SK-N-SH (cell line): ENCODE measurements at regions not wholly inside any gene's neighbourhood (a gene's known extent, or its start where the extent isn't known, plus 50 kb on each side); places are given as distances from the start of the nearest gene placed in this dataset.
A peak's percentile ranks its signal among the peaks of the same experiment; 100 is the strongest.

Experiments
- CTCF ChIA-PET: fragments of 300-600, 350-600 bp; formaldehyde crosslinking; extraction: SDS; loops from one replicate; lab custom pipeline; 2021; lab: Yijun Ruan, JAX
- POLR2A ChIA-PET: fragments of 350-600 bp; sonication (Branson Sonifier 250); formaldehyde crosslinking; extraction: SDS; loops from one replicate; lab custom pipeline; 2020; ENCODE audit warnings: antibody characterized with exemption, inconsistent platforms; lab: Yijun Ruan, JAX
- DNase-seq: peaks from one replicate; pipeline ENCODE4 v3.0.0; 2012
- H2AFZ ChIP-seq: fragments of 200-600 bp; sonication (generic); 2 replicates; pipeline ENCODE4 v1.8.1; 2016; ENCODE audit warnings: antibody characterized with exemption, mild to moderate bottlenecking, low read depth
- H3F3A ChIP-seq: fragments of 200-600 bp; sonication (generic); replicated peaks from 2 replicates; pipeline ENCODE3; 2016; ENCODE audit warnings: antibody characterized with exemption, mild to moderate bottlenecking; ENCODE audit not compliant: insufficient read depth
- H3K27ac ChIP-seq, 2 experiments: fragments of 200-500 bp in 1 of 2; fragments of 200-600 bp in 1 of 2; sonication (Bioruptor generic) in 1 of 2; sonication (generic), shearing (Covaris generic) in 1 of 2; 2 replicates each; pipeline versions ENCODE4 v1.5.1 to v1.6.1; 2014 to 2016; ENCODE audit warnings: low read depth in 2 of 2, inconsistent platforms in 1 of 2, low read length in 1 of 2, mild to moderate bottlenecking in 1 of 2, mixed read lengths in 1 of 2
- H3K27me3 ChIP-seq: fragments of 200-600 bp; sonication (generic), shearing (Covaris generic); 2 replicates; pipeline ENCODE4 v1.6.1; 2016; ENCODE audit warnings: mixed run types; ENCODE audit not compliant: insufficient read depth
- H3K36me3 ChIP-seq, 2 experiments: fragments of 200-500 bp in 1 of 2; fragments of 200-600 bp in 1 of 2; sonication (Bioruptor generic) in 1 of 2; sonication (generic) in 1 of 2; replicated peaks in 1 of 2; 2 replicates each; pipeline versions ENCODE3 to v1.5.1; 2014 to 2016; ENCODE audit warnings: low read length in 1 of 2, mild to moderate bottlenecking in 1 of 2; ENCODE audit not compliant: insufficient read depth in 2 of 2, control insufficient read depth in 1 of 2
- H3K4me1 ChIP-seq, 2 experiments: fragments of 200-500 bp in 1 of 2; fragments of 200-600 bp in 1 of 2; sonication (Bioruptor generic) in 1 of 2; sonication (generic), shearing (Covaris generic) in 1 of 2; 2 replicates each; pipeline versions ENCODE4 v1.5.1 to v1.6.1; 2014 to 2016; ENCODE audit warnings: low read depth in 1 of 2, low read length in 1 of 2, mixed run types in 1 of 2; ENCODE audit not compliant: insufficient read depth in 2 of 2, control insufficient read depth in 1 of 2
- H3K4me2 ChIP-seq: fragments of 200-600 bp; sonication (generic), shearing (Covaris generic); 2 replicates; pipeline ENCODE4 v1.6.1; 2017; ENCODE audit warnings: mixed run types
- H3K4me3 ChIP-seq, 2 experiments: fragments of 200-500 bp in 1 of 2; fragments of 200-600 bp in 1 of 2; sonication (Bioruptor generic) in 1 of 2; sonication (generic), shearing (Covaris generic) in 1 of 2; 2 replicates each; pipeline versions ENCODE4 v1.5.1 to v1.8.1; 2014 to 2016; ENCODE audit warnings: low read depth in 2 of 2, inconsistent platforms in 1 of 2, low read length in 1 of 2, mild to moderate bottlenecking in 1 of 2, mixed read lengths in 1 of 2, moderate library complexity in 1 of 2
- H3K79me2 ChIP-seq: fragments of 200-600 bp; sonication (generic); 2 replicates; pipeline ENCODE4 v1.8.1; 2017; ENCODE audit warnings: mild to moderate bottlenecking; ENCODE audit not compliant: insufficient read depth
- H3K9ac ChIP-seq: fragments of 200-600 bp; sonication (generic); 2 replicates; pipeline ENCODE4 v1.6.1; 2017; ENCODE audit warnings: mixed run types
- H3K9me2 ChIP-seq: fragments of 200-600 bp; sonication (generic); 2 replicates; pipeline ENCODE4 v1.6.1; 2017; ENCODE audit warnings: mixed run types
- H3K9me3 ChIP-seq: fragments of 200-600 bp; sonication (generic); 2 replicates; pipeline ENCODE4 v1.6.1; 2017; ENCODE audit warnings: mixed run types, mild to moderate bottlenecking, moderate library complexity
- H4K20me1 ChIP-seq: fragments of 200-600 bp; sonication (generic); 2 replicates; pipeline ENCODE4 v1.6.1; 2017; ENCODE audit warnings: mild to moderate bottlenecking, mixed run types; ENCODE audit not compliant: insufficient read depth
- CHD2 ChIP-seq: fragments of 150-350 bp; IDR thresholded peaks from 2 replicates; pipeline ENCODE4 v1.6.1; 2018; ENCODE audit warnings: low read length; ENCODE audit not compliant: partially characterized antibody
- EP300 ChIP-seq, 2 experiments: IDR thresholded peaks; 2 replicates each; pipeline versions ENCODE4 v1.4.0 to v1.6.1; 2012; ENCODE audit warnings: borderline replicate concordance in 1 of 2, low read depth in 1 of 2, low read length in 1 of 2
- EZH2phosphoT487 ChIP-seq: fragments of 200-600 bp; sonication (generic); IDR thresholded peaks from 2 replicates; pipeline ENCODE4 v1.6.1; 2017; ENCODE audit warnings: low read depth, mixed run types, mild to moderate bottlenecking, antibody characterized with exemption, moderate library complexity, borderline replicate concordance
- FOXJ3 ChIP-seq: sonication (generic); formaldehyde crosslinking; IDR thresholded peaks from 2 replicates; pipeline ENCODE4 v1.5.1; 2020; ENCODE audit warnings: mild to moderate bottlenecking, missing genetic modification reagents
- GABPA ChIP-seq: IDR thresholded peaks from 2 replicates; pipeline ENCODE4 v1.4.0; 2012; ENCODE audit warnings: low read depth, mild to moderate bottlenecking
- GATA2 ChIP-seq: sonication (generic); formaldehyde crosslinking; IDR thresholded peaks from 2 replicates; pipeline ENCODE4 v1.5.0; 2020; ENCODE audit warnings: mild to moderate bottlenecking, missing genetic modification reagents
- JUND ChIP-seq: IDR thresholded peaks from 2 replicates; pipeline ENCODE4 v1.4.0; 2012
- MEF2A ChIP-seq: IDR thresholded peaks from 2 replicates; pipeline ENCODE4 v1.4.0; 2012; ENCODE audit warnings: low read depth, borderline replicate concordance
- MXI1 ChIP-seq: IDR thresholded peaks from 2 replicates; pipeline ENCODE4 v1.6.1; 2012; ENCODE audit warnings: mild to moderate bottlenecking, low read depth, low read length, improper control_type of control experiment
- PBX3 ChIP-seq: IDR thresholded peaks from 2 replicates; pipeline ENCODE4; 2012
- RCOR1 ChIP-seq: fragments of 150-350 bp; IDR thresholded peaks from 2 replicates; pipeline ENCODE4 v1.6.1; 2017; ENCODE audit warnings: antibody characterized with exemption, low read length
- SIN3A ChIP-seq: IDR thresholded peaks from 2 replicates; pipeline ENCODE4 v1.6.1; 2012; ENCODE audit warnings: low read depth, mild to moderate bottlenecking, low read length, moderate library complexity, borderline replicate concordance
- TCF12 ChIP-seq: IDR thresholded peaks from 2 replicates; pipeline ENCODE4 v1.4.0; 2012
- TEAD4 ChIP-seq: IDR thresholded peaks from 2 replicates; pipeline ENCODE4 v1.4.0; 2012; ENCODE audit warnings: mild to moderate bottlenecking, borderline replicate concordance; ENCODE audit not compliant: insufficient read depth
- USF1 ChIP-seq: IDR thresholded peaks from 2 replicates; pipeline ENCODE4 v1.4.0; 2012; ENCODE audit warnings: low read depth, borderline replicate concordance
- USF2 ChIP-seq: fragments of 150-350 bp; IDR thresholded peaks from 2 replicates; pipeline ENCODE4 v1.6.1; 2017; ENCODE audit warnings: antibody characterized with exemption, low read length, low read depth, borderline replicate concordance
- WGBS: methylation state at CpG from one replicate; pipeline ENCODE4 v1.1.6; 2017; ENCODE audit warnings: low lambda C conversion rate; 5-methylcytosine and 5-hydroxymethylcytosine counted together
- TF ChIP-seq, protein P1 (sequence below): IDR thresholded peaks from 2 replicates; pipeline ENCODE4 v1.6.1; 2012; ENCODE audit warnings: mild to moderate bottlenecking, low read depth, low read length, moderate library complexity
- TF ChIP-seq, protein P2 (sequence below): IDR thresholded peaks from 2 replicates; pipeline ENCODE4 v1.4.0; 2012; ENCODE audit warnings: low read depth

GRCh38 chr15:62812515-62812835 lies 230.1 kb upstream of the TPM1 start:
- Histone ChIP-seq H2AFZ (no peak overlapping the region), H4K20me1 (no peaks in the 10 kb centered on the region), H3K4me2 (no peak overlapping the region), H3K4me1 (peaks cover 11 to 30% of the 10 kb centered on the region in 2 experiments), H3F3A (peaks cover 5% of the 10 kb centered on the region), H3K36me3 (peaks cover 31 to 48% of the 10 kb centered on the region in 2 experiments), H3K27me3 (no peaks in the 10 kb centered on the region), H3K27ac (no peak overlapping the region), H3K9me2 (no peaks in the 10 kb centered on the region), H3K4me3 (no peak overlapping the region), H3K9me3 (no peaks in the 10 kb centered on the region), H3K9ac (no peak overlapping the region), H3K79me2 (no peaks in the 10 kb centered on the region)
- ChIA-PET POLR2A (no interaction called here), CTCF (interaction anchor here (1.0 kb wide), 1 partner anchor 15 kb away, joined by 3 read pairs; no protein-coding TSS in a partner anchor)
- no peak for DNase-seq
- no peak for TF ChIP-seq MXI1
- no peak for TF ChIP-seq PBX3
- TF ChIP-seq MEF2A: no peak
- no peak for TF ChIP-seq JUND
- TF ChIP-seq EZH2phosphoT487: no peak
- TF ChIP-seq, protein P1, sequence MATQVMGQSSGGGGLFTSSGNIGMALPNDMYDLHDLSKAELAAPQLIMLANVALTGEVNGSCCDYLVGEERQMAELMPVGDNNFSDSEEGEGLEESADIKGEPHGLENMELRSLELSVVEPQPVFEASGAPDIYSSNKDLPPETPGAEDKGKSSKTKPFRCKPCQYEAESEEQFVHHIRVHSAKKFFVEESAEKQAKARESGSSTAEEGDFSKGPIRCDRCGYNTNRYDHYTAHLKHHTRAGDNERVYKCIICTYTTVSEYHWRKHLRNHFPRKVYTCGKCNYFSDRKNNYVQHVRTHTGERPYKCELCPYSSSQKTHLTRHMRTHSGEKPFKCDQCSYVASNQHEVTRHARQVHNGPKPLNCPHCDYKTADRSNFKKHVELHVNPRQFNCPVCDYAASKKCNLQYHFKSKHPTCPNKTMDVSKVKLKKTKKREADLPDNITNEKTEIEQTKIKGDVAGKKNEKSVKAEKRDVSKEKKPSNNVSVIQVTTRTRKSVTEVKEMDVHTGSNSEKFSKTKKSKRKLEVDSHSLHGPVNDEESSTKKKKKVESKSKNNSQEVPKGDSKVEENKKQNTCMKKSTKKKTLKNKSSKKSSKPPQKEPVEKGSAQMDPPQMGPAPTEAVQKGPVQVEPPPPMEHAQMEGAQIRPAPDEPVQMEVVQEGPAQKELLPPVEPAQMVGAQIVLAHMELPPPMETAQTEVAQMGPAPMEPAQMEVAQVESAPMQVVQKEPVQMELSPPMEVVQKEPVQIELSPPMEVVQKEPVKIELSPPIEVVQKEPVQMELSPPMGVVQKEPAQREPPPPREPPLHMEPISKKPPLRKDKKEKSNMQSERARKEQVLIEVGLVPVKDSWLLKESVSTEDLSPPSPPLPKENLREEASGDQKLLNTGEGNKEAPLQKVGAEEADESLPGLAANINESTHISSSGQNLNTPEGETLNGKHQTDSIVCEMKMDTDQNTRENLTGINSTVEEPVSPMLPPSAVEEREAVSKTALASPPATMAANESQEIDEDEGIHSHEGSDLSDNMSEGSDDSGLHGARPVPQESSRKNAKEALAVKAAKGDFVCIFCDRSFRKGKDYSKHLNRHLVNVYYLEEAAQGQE: no peak
- TF ChIP-seq RCOR1: no peak
- TF ChIP-seq, protein P2, sequence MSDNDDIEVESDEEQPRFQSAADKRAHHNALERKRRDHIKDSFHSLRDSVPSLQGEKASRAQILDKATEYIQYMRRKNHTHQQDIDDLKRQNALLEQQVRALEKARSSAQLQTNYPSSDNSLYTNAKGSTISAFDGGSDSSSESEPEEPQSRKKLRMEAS: no peak
- no peak for TF ChIP-seq CHD2
- WGBS: 90% methylated on average over 6 of the region's 7 CpGs

DNA sequence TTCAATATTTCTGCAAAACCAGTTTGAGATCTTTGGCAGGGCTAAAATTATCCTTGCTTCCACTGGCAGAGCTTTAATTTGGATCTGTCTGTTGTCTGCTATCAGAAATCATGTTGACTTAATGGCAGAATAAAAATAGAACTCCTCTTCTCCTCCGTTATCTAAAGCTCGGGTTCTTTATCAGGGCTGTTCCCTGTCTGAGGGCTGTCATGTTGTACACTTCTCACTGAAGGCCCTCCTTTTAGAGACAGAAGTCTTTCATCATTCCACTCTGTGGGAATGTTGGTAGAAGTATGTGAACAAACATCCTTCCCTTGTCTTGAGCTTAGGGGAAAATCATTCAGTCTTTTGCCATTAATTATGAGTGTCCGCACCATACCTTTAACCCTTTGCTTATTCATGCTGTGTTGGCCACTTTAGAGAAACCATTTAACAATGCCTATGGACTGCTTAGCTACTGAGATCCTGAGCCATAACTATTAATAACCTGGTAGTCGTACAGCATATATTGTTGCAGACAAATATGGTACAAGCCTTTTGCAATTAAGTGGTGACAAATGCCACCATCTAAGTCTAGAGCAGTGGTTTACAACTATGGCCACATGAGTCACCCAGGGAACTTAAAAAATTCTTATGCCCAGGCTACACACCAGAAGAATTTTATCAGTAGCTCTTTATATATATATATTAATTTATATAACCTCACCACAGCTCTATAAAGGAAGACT lies 226.0 kb upstream of the TPM1 start:
- 65% methylated on average over 4 of the region's 4 CpGs for WGBS
- H3K27me3 ChIP-seq: no peaks in the 10 kb centered on the region
- H3K36me3 ChIP-seq: peaks cover 42 to 54% of the 10 kb centered on the region in 2 experiments
- no peaks in the 10 kb centered on the region for H3K79me2 ChIP-seq
- DNase-seq: peak; percentile 47
- no peaks in the 10 kb centered on the region for H4K20me1 ChIP-seq
- H3K4me3 ChIP-seq: no peak overlapping the region
- ChIA-PET CTCF (interaction anchor here (0.8 to 2.3 kb wide), 5 partner anchors 10 to 277 kb away, joined by 3 to 7 read pairs (median 3); no protein-coding TSS in a partner anchor), POLR2A (no interaction called here)
- no peak overlapping the region for H3K9ac ChIP-seq
- H3K9me3 ChIP-seq: no peaks in the 10 kb centered on the region
- peaks cover 0 to 6% of the 10 kb centered on the region in 2 experiments; a peak in 2 of 4 replicates for H3K4me1 ChIP-seq
- no peak overlapping the region for H3K4me2 ChIP-seq
- H2AFZ ChIP-seq: no peak overlapping the region
- H3K27ac ChIP-seq: peak overlapping the region; percentile 0 to 72; a peak in 2 of 4 replicates
- peaks cover 5% of the 10 kb centered on the region for H3F3A ChIP-seq
- H3K9me2 ChIP-seq: no peaks in the 10 kb centered on the region
- no peak for TF ChIP-seq RCOR1
- no peak for TF ChIP-seq USF1
- no peak for TF ChIP-seq GABPA
- TF ChIP-seq EZH2phosphoT487: no peak
- TF ChIP-seq, protein P2: no peak
- TF ChIP-seq SIN3A: no peak
- TF ChIP-seq TCF12: no peak
- TF ChIP-seq FOXJ3 (CRISPR knock-in tag): 0 out of 2 replicates have a peak, but pooled peaks have one; percentile 15
- no peak for TF ChIP-seq USF2
- TF ChIP-seq EP300 (IDR thresholded peaks at IDR 0.05; ENCODE audit: borderline replicate concordance in 1 of 2, low read depth in 1 of 2, low read length in 1 of 2): peak in 1 of 2 experiments; percentile 21; a peak in 1 of 4 replicates
- peak; percentile 72 for TF ChIP-seq GATA2 (CRISPR knock-in tag)
- no peak for TF ChIP-seq TEAD4
